H1 (cell line): ENCODE measurements at regions not wholly inside any gene's neighbourhood (a gene's known extent, or its start where the extent isn't known, plus 50 kb on each side); places are given as distances from the start of the nearest gene placed in this dataset.

ENCODE experiments used
- CTCF ChIA-PET: fragments of 300-600 bp; sonication (Branson Sonifier 250); formaldehyde crosslinking; loops from one replicate; lab custom pipeline; 2021; ENCODE audit not compliant: partially characterized antibody; lab: Charles Lee
- POLR2A ChIA-PET: fragments of 300-600 bp; sonication (Branson Sonifier 250); formaldehyde crosslinking; loops from one replicate; lab custom pipeline; 2021; ENCODE audit warnings: inconsistent platforms; ENCODE audit not compliant: partially characterized antibody; lab: Charles Lee
- DNase-seq, 2 experiments: peaks; one replicate each; pipeline versions ENCODE4 v3.0.0 to v3.0.0-alpha.2; 2010 to 2022; ENCODE audit warnings: low spot score in 2 of 2, low read depth in 1 of 2, mixed read lengths in 1 of 2
- FAIRE-seq: peaks from 2 replicates; lab custom pipeline; 2011; peaks lifted over from hg19 to GRCh38; lab: Jason Lieb, UNC
- H2AFZ ChIP-seq: 2 replicates; pipeline ENCODE4 v1.8.1; 2012; ENCODE audit warnings: low read length, inconsistent platforms
- H2AK5ac ChIP-seq: 2 replicates; pipeline ENCODE4 v1.6.1; 2013; ENCODE audit warnings: low read depth, low read length
- H2BK120ac ChIP-seq: replicated peaks from 2 replicates; pipeline ENCODE3; 2013; ENCODE audit warnings: low read depth, low read length, inconsistent platforms
- H2BK12ac ChIP-seq: 2 replicates; pipeline ENCODE4 v1.6.1; 2013; ENCODE audit warnings: low read depth, low read length
- H2BK15ac ChIP-seq: 2 replicates; pipeline ENCODE4 v1.6.1; 2013; ENCODE audit warnings: low read length
- H2BK20ac ChIP-seq: 2 replicates; pipeline ENCODE4 v1.6.1; 2013; ENCODE audit warnings: low read length
- H2BK5ac ChIP-seq: 2 replicates; pipeline ENCODE4 v1.6.1; 2013; ENCODE audit warnings: low read depth, low read length
- H3K14ac ChIP-seq: 2 replicates; pipeline ENCODE4 v1.6.1; 2013; ENCODE audit warnings: inconsistent platforms; ENCODE audit not compliant: insufficient read length
- H3K18ac ChIP-seq: 2 replicates; pipeline ENCODE4 v1.6.1; 2013; ENCODE audit warnings: low read length; ENCODE audit errors: extremely low read depth
- H3K23ac ChIP-seq: 2 replicates; pipeline ENCODE4 v1.6.1; 2013; ENCODE audit warnings: inconsistent platforms; ENCODE audit not compliant: insufficient read length
- H3K23me2 ChIP-seq: 2 replicates; pipeline ENCODE4 v1.6.1; 2013; ENCODE audit warnings: low read depth, low read length
- H3K27ac ChIP-seq: 2 replicates; pipeline ENCODE4 v1.6.1; 2011; ENCODE audit warnings: low read depth, low read length, inconsistent platforms
- H3K27me3 ChIP-seq, 4 experiments: replicated peaks in 1 of 4; 1 replicate in 1 of 4; 2 replicates in 3 of 4; pipeline versions ENCODE4 v1.6.1 to v1.8.1; 2011 to 2013; ENCODE audit warnings: low read length in 3 of 4, mild to moderate bottlenecking in 3 of 4, inconsistent platforms in 2 of 4, mixed read lengths in 2 of 4, moderate library complexity in 1 of 4; ENCODE audit not compliant: control insufficient read depth in 3 of 4, insufficient read depth in 3 of 4; ENCODE audit errors: extremely low read depth in 1 of 4
- H3K36me3 ChIP-seq, 4 experiments: 2 replicates each; pipeline versions ENCODE4 v1.6.1 to v1.8.1; 2011 to 2013; ENCODE audit warnings: mild to moderate bottlenecking in 4 of 4, low read length in 3 of 4, moderate library complexity in 2 of 4, control low read depth in 1 of 4, inconsistent platforms in 1 of 4; ENCODE audit not compliant: insufficient read depth in 4 of 4, control insufficient read depth in 2 of 4
- H3K4ac ChIP-seq: replicated peaks from 2 replicates; pipeline ENCODE3; 2013; ENCODE audit warnings: low read length, low read depth, mixed read lengths, inconsistent platforms; ENCODE audit not compliant: insufficient read length
- H3K4me1 ChIP-seq, 4 experiments: replicated peaks in 1 of 4; 1 replicate in 1 of 4; 2 replicates in 3 of 4; pipeline versions ENCODE4 v1.6.1 to v1.8.1; 2011 to 2013; ENCODE audit warnings: low read length in 3 of 4, inconsistent platforms in 2 of 4, mixed read lengths in 1 of 4; ENCODE audit not compliant: insufficient read depth in 4 of 4, control insufficient read depth in 3 of 4
- H3K4me2 ChIP-seq, 2 experiments: 2 replicates each; pipeline versions ENCODE4 v1.6.1 to v1.8.1; 2011 to 2013; ENCODE audit warnings: low read depth in 2 of 2, low read length in 2 of 2, control low read depth in 1 of 2, inconsistent platforms in 1 of 2, mild to moderate bottlenecking in 1 of 2; ENCODE audit not compliant: insufficient read depth in 1 of 2
- H3K4me3 ChIP-seq, 4 experiments: fragments of 200-600, 300-600 bp in 1 of 4; sonication (generic), shearing (Covaris generic), sonication (Bioruptor Twin) in 1 of 4; 2 replicates each; pipeline versions ENCODE4 v1.5.1 to v1.8.1; 2011 to 2016; ENCODE audit warnings: low read length in 4 of 4, low read depth in 3 of 4, control low read depth in 2 of 4, inconsistent platforms in 2 of 4, mild to moderate bottlenecking in 2 of 4, mixed read lengths in 1 of 4, moderate library complexity in 1 of 4; ENCODE audit not compliant: insufficient read depth in 2 of 4; ENCODE audit errors: extremely low read depth in 1 of 4
- H3K56ac ChIP-seq: replicated peaks from 2 replicates; pipeline ENCODE3; 2013; ENCODE audit warnings: low read depth, mild to moderate bottlenecking, mixed read lengths, low read length, inconsistent platforms; ENCODE audit not compliant: insufficient read length
- H3K79me1 ChIP-seq: 2 replicates; pipeline ENCODE4 v1.6.1; 2013; ENCODE audit warnings: low read depth, low read length, control low read depth
- H3K79me2 ChIP-seq, 2 experiments: 2 replicates each; pipeline versions ENCODE4 v1.6.1 to v1.8.1; 2012 to 2013; ENCODE audit warnings: low read length in 2 of 2, mild to moderate bottlenecking in 2 of 2, inconsistent platforms in 1 of 2; ENCODE audit not compliant: insufficient read depth in 2 of 2, control insufficient read depth in 1 of 2
- H3K9ac ChIP-seq, 4 experiments: replicated peaks in 1 of 4; 1 replicate in 1 of 4; 2 replicates in 3 of 4; pipeline versions ENCODE4 v1.6.1 to v1.8.1; 2011 to 2013; ENCODE audit warnings: low read depth in 3 of 4, low read length in 3 of 4, control low read depth in 2 of 4, mild to moderate bottlenecking in 2 of 4, moderate library complexity in 2 of 4, inconsistent platforms in 1 of 4; ENCODE audit errors: extremely low read depth in 1 of 4
- H3K9me3 ChIP-seq, 2 experiments: 2 replicates each; pipeline versions ENCODE4 v1.6.1 to v1.8.1; 2012 to 2013; ENCODE audit warnings: mild to moderate bottlenecking in 2 of 2, moderate library complexity in 2 of 2, control low read depth in 1 of 2, inconsistent platforms in 1 of 2, low read depth in 1 of 2, low read length in 1 of 2, mixed read lengths in 1 of 2; ENCODE audit not compliant: insufficient read depth in 2 of 2
- H4K20me1 ChIP-seq, 2 experiments: replicated peaks in 1 of 2; 2 replicates each; pipeline versions ENCODE3 to v1.8.1; 2011 to 2013; ENCODE audit warnings: inconsistent platforms in 2 of 2, low read length in 2 of 2, mild to moderate bottlenecking in 1 of 2; ENCODE audit not compliant: insufficient read depth in 2 of 2, control insufficient read depth in 1 of 2
- H4K5ac ChIP-seq: 2 replicates; pipeline ENCODE4 v1.6.1; 2013; ENCODE audit warnings: low read length, low read depth, mixed read lengths, inconsistent platforms; ENCODE audit not compliant: insufficient read length
- H4K8ac ChIP-seq: 2 replicates; pipeline ENCODE4 v1.8.0; 2013; ENCODE audit warnings: mild to moderate bottlenecking, moderate library complexity, low read length, inconsistent platforms; ENCODE audit not compliant: insufficient read depth; ENCODE audit errors: extremely low read depth
- H4K91ac ChIP-seq: replicated peaks from 2 replicates; pipeline ENCODE3; 2013; ENCODE audit warnings: low read length, mixed read lengths, inconsistent platforms; ENCODE audit not compliant: insufficient read length
- JUND ChIP-seq: IDR thresholded peaks from 2 replicates; pipeline ENCODE4 v1.6.1; 2011; ENCODE audit warnings: mild to moderate bottlenecking, improper control_type of control experiment, low read length
- SIN3A ChIP-seq, 2 experiments: IDR thresholded peaks in 1 of 2; conservative IDR thresholded peaks in 1 of 2; 2 replicates each; pipeline ENCODE4 v1.6.1; 2011 to 2012; ENCODE audit warnings: low read length in 2 of 2, improper control_type of control experiment in 1 of 2, low read depth in 1 of 2, mild to moderate bottlenecking in 1 of 2
- SIX5 ChIP-seq: IDR thresholded peaks from 2 replicates; pipeline ENCODE4 v1.6.1; 2011; ENCODE audit warnings: mild to moderate bottlenecking, low read depth, low read length
- WGBS, 2 experiments: shearing (Covaris generic) in 1 of 2; methylation state at CpG; one replicate each; pipeline versions ENCODE4 v1.1.6 to v1.1.7; 2013 to 2015; ENCODE audit warnings: low lambda C conversion rate in 2 of 2, mixed read lengths in 2 of 2, inconsistent platforms in 1 of 2, low coverage in 1 of 2, missing lambda C conversion rate in 1 of 2; ENCODE audit not compliant: insufficient replicate concordance in 2 of 2, insufficient coverage in 1 of 2, insufficient read length in 1 of 2; ENCODE audit errors: extremely low coverage in 1 of 2, missing lambda C conversion rate in 1 of 2; 5-methylcytosine and 5-hydroxymethylcytosine counted together

DNA sequence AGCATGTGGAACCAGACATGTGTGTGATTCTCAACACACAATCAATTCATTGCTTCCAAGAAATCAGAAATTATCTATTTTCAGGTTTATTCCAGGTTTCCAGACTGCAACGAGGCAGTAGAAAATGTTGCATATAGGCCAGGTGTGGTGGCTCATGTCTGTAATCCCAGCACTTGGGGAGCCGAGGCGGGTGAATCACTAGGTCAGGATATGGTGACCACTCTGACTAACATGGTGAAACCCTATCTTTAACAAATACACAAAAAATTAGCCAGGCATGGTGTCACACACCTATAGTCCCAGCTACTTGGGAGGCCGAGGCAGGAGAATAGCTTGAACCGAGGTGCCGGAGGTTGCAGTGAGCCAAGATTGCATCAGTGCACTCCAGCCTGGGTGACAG is 1289.9 kb downstream of the NLGN4Y start:
- no peaks in the 10 kb centered on the region for H3K79me1 ChIP-seq
- no peak overlapping the region for H2BK20ac ChIP-seq
- H3K23ac ChIP-seq, result no peak overlapping the region
- no peak overlapping the region for H4K8ac ChIP-seq
- H2AK5ac ChIP-seq, result no peak overlapping the region
- H3K4me1 ChIP-seq, result no peaks in the 10 kb centered on the region
- H3K79me2 ChIP-seq, result no peaks in the 10 kb centered on the region
- no peak overlapping the region for H2BK15ac ChIP-seq
- ChIA-PET POLR2A (no interaction called here), CTCF (no interaction called here)
- H3K27ac ChIP-seq, result no peak overlapping the region
- DNase-seq (no peak), FAIRE-seq (no peak)
- no peaks in the 10 kb centered on the region for H3K9me3 ChIP-seq
- H3K14ac ChIP-seq, result no peak overlapping the region
- H3K9ac ChIP-seq, result no peak overlapping the region
- no peak overlapping the region for H3K4me3 ChIP-seq
- no peaks in the 10 kb centered on the region for H3K27me3 ChIP-seq
- H2BK5ac ChIP-seq, result no peak overlapping the region
- no peaks in the 10 kb centered on the region for H3K36me3 ChIP-seq
- H3K4me2 ChIP-seq, result no peak overlapping the region
- no peak overlapping the region for H3K4ac ChIP-seq
- no peak overlapping the region for H4K91ac ChIP-seq
- WGBS, 2 experiments, result 89% methylated on average over 3 of the region's 6 CpGs; no CpG with 5 or more reads in 1 of the 2 experiments
- no peak for TF ChIP-seq JUND
- no peak for TF ChIP-seq SIX5
- TF ChIP-seq SIN3A (conservative IDR thresholded peaks at IDR 0.05 in 1 of 2, IDR thresholded peaks at IDR 0.05 in 1 of 2; ENCODE audit: low read depth in 1 of 2, low read length in 2 of 2), result no peak
- H2BK120ac ChIP-seq, result no peak overlapping the region
- H2BK12ac ChIP-seq, result no peak overlapping the region
- H3K18ac ChIP-seq, result no peak overlapping the region
- no peak overlapping the region for H2AFZ ChIP-seq
- no peaks in the 10 kb centered on the region for H4K20me1 ChIP-seq
- no peak overlapping the region for H4K5ac ChIP-seq
- H3K23me2 ChIP-seq, result no peaks in the 10 kb centered on the region
- H3K56ac ChIP-seq, result no peak overlapping the region
